Pancreas (tissue), 10 donors: ENCODE measurements at regions not wholly inside any gene's neighbourhood (a gene's known extent, or its start where the extent isn't known, plus 50 kb on each side); places are given as distances from the start of the nearest gene placed in this dataset.
"Not testable (repeated sequence)": the region's sequence is repeated elsewhere in the genome, so short reads cannot be mapped to it uniquely, and the experiment has no call there.

Experiments used
- ATAC-seq, 4 donors: fragments of 200-7000 bp; cut with Tn5 transposase; one replicate each; pipeline versions ENCODE4 v1.8.0 to v1.9.1; 2020; ENCODE audit warnings: mild to moderate bottlenecking in 4 of 4, moderate library complexity in 4 of 4
- DNase-seq, 6 donors: peaks; one replicate each; pipeline ENCODE4 v3.0.0-alpha.2; 2020
- FAIRE-seq: peaks from 2 replicates; lab custom pipeline; 2012; peaks lifted over from hg19 to GRCh38; lab: Jason Lieb, UNC
- H3K27ac ChIP-seq, 4 donors: fragments of 200-600 bp; sonication (generic); 1 replicate in 3 of 4; 2 replicates in 1 of 4; pipeline versions ENCODE4 v1.5.0 to v1.8.0; 2020
- H3K27me3 ChIP-seq, 4 donors: fragments of 200-600 bp; one replicate each; pipeline ENCODE4 v1.8.0; 2021
- H3K36me3 ChIP-seq, 3 donors: fragments of 200-600 bp; sonication (generic) in 1 of 3; one replicate each; pipeline versions ENCODE4 v1.5.0 to v1.8.0; 2020 to 2021
- H3K4me1 ChIP-seq, 3 donors: fragments of 200-600 bp; one replicate each; pipeline ENCODE4 v1.8.0; 2021
- H3K4me3 ChIP-seq, 4 donors: fragments of 200-600 bp; sonication (generic) in 2 of 4; one replicate each; pipeline versions ENCODE4 v1.5.0 to v1.8.0; 2020 to 2021
- H3K9me3 ChIP-seq, 4 donors: fragments of 200-600 bp; one replicate each; pipeline ENCODE4 v1.8.0; 2021
- WGBS, 2 donors: extraction: QIAGEN DNeasy Blood & Tissue Kit; methylation state at CpG; one replicate each; pipeline ENCODE4 v1.1.7; 2013; 5-methylcytosine and 5-hydroxymethylcytosine counted together
- intact Hi-C, 3 donors: fragments of 100-400 bp; cut with DNase I; formaldehyde crosslinking; loops; one replicate each; pipeline versions ENCODE4 v1.11.1 to v1.14.2; 2022
- TF ChIP-seq, protein P1 (sequence below), 4 donors: fragments of 200-600 bp; sonication (generic) in 3 of 4; IDR thresholded peaks; one replicate each; pipeline versions ENCODE4 v1.5.0 to v1.8.0; 2021; ENCODE audit warnings: antibody characterized with exemption in 4 of 4
- donor health status: healthy with polysubstance abuse.
- donor health status: DM: no; HTN: no; CAD: no; lungs with moderate emphysema.
- donor health status: DM: no; HTN: no; CAD: no.
- donor health status: control.
- donor health status: control.
- donor health status: Bipolar disorder and iron deficiency.
- donor health status: DM: yes; HTN: yes; CAD: no.
- donor health status: DM: no; HTN: no; CAD: no.
- donor health status: DM: no; HTN: no; CAD: no.
- donor health status: DM: yes; HTN: yes; CAD: no.

- ATAC-seq (no peak), DNase-seq (no peak), FAIRE-seq (no peak)
- Histone ChIP-seq H3K9me3 (no peaks in the 10 kb centered on the region), H3K4me1 (no peaks in the 10 kb centered on the region), H3K27ac (no peak overlapping the region), H3K4me3 (no peak overlapping the region), H3K36me3 (no peaks in the 10 kb centered on the region), H3K27me3 (no peaks in the 10 kb centered on the region)
- WGBS, 2 donors = 84 to 93% methylated on average over 3 of the region's 3 CpGs
- TF ChIP-seq, protein P1, sequence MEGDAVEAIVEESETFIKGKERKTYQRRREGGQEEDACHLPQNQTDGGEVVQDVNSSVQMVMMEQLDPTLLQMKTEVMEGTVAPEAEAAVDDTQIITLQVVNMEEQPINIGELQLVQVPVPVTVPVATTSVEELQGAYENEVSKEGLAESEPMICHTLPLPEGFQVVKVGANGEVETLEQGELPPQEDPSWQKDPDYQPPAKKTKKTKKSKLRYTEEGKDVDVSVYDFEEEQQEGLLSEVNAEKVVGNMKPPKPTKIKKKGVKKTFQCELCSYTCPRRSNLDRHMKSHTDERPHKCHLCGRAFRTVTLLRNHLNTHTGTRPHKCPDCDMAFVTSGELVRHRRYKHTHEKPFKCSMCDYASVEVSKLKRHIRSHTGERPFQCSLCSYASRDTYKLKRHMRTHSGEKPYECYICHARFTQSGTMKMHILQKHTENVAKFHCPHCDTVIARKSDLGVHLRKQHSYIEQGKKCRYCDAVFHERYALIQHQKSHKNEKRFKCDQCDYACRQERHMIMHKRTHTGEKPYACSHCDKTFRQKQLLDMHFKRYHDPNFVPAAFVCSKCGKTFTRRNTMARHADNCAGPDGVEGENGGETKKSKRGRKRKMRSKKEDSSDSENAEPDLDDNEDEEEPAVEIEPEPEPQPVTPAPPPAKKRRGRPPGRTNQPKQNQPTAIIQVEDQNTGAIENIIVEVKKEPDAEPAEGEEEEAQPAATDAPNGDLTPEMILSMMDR (IDR thresholded peaks at IDR 0.05) = no peak
- intact Hi-C loops = no loop called here
Observed at GRCh38 chr3:51605938-51606337, 65.1 kb upstream of the TEX264 start.

DNA sequence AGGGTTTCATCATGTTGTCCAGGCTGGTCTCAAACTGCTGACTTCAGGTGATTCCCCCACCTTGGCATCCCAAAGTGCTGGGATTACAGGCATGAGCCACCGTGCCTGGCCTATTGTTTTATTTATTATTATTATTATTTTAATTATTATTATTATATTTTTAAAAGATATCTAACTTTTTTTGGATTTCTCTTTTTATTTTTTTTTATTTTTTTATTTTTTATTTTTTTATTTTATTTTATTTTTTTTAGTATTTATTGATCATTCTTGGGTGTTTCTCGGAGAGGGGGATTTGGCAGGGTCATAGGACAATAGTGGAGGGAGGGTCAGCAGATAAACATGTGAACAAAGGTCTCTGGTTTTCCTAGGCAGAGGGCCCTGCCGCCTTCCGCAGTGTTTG is 64.2 kb upstream of the TEX264 start:
- H3K4me1 ChIP-seq, H3K9me3 ChIP-seq, ATAC-seq, H3K27ac ChIP-seq, intact Hi-C loops, H3K36me3 ChIP-seq, FAIRE-seq, DNase-seq, H3K27me3 ChIP-seq, H3K4me3 ChIP-seq: not testable (repeated sequence)
- WGBS, 2 donors = 93 to 98% methylated on average over 4 of the region's 4 CpGs

- H3K9me3 ChIP-seq, H3K27me3 ChIP-seq, ATAC-seq, FAIRE-seq, H3K4me3 ChIP-seq, H3K4me1 ChIP-seq, intact Hi-C loops, H3K36me3 ChIP-seq, H3K27ac ChIP-seq: not testable (repeated sequence)
- 96 to 99% methylated on average over 39 to 57 of the region's 57 CpGs for WGBS, 2 donors
- peak in 1 of 6 donors; percentile 58 for DNase-seq
Observed at GRCh38 chr3:51607591-51608325, 63.3 kb upstream of the TEX264 start.

DNA sequence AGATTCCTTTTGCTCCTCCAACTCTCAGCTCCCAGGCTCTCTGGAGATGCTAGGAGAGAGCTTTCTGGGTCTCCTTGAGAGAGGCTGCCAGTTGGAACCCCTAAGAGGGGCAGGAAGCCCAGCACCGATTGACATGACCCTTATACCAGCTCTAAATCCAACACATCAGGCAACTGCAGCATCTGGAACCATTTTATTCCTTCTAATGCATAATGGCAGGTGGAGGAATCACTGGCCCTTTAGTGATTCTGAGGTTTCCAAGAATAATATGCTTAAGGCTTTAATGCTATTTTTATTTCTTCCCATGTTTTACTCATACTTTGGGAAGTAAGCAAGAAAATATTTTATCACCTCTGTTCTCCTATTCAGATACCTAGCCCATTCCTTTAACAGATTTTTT is 60.3 kb upstream of the TEX264 start:
- H3K4me3 ChIP-seq = no peak overlapping the region
- H3K36me3 ChIP-seq = no peaks in the 10 kb centered on the region
- no peak for DNase-seq
- intact Hi-C loops = no loop called here
- 84 to 87% methylated on average over 1 of the region's 1 CpG for WGBS, 2 donors
- no peak for ATAC-seq
- H3K9me3 ChIP-seq = no peaks in the 10 kb centered on the region
- TF ChIP-seq, protein P1 (IDR thresholded peaks at IDR 0.05) = no peak
- no peaks in the 10 kb centered on the region for H3K4me1 ChIP-seq
- no peaks in the 10 kb centered on the region for H3K27me3 ChIP-seq
- no peak overlapping the region for H3K27ac ChIP-seq
- FAIRE-seq = no peak

- H3K4me3 ChIP-seq = no peak overlapping the region
- 97% methylated on average over 3 of the region's 3 CpGs for WGBS, 2 donors
- intact Hi-C loops = no loop called here
- H3K27me3 ChIP-seq = no peaks in the 10 kb centered on the region
- no peak overlapping the region for H3K27ac ChIP-seq
- no peak for DNase-seq
- no peaks in the 10 kb centered on the region for H3K36me3 ChIP-seq
- TF ChIP-seq, protein P1 (IDR thresholded peaks at IDR 0.05) = no peak
- no peak for ATAC-seq
- FAIRE-seq = no peak
- peaks cover 10 to 18% (median 11%) of the 10 kb centered on the region in 3 donors for H3K4me1 ChIP-seq
- H3K9me3 ChIP-seq = no peaks in the 10 kb centered on the region
Observed at GRCh38 chr3:51617597-51617996, 53.5 kb upstream of the TEX264 start.

DNA sequence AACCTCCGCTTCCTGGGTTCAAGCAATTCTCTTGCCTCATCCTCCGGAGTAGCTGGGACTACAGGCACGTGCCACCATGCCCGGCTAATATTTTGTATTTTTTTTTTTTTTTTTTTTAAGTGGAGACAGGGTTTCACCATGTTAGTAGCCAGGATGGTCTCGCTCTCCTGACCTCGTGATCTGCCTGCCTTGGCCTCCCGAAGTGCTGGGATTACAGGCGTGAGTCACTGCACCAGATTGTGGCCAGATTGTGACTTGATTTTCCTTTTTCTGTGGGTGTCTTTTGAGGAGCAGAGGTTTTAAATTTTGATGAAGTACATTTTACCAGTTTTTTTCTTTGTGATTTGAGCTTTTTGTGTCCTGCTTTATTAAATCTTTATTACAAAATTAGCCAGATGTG is 53.0 kb upstream of the TEX264 start:
- intact Hi-C loops, H3K4me3 ChIP-seq, H3K36me3 ChIP-seq, H3K9me3 ChIP-seq, FAIRE-seq, ATAC-seq, H3K27me3 ChIP-seq, H3K27ac ChIP-seq, DNase-seq: not testable (repeated sequence)
- peaks cover 10 to 18% (median 11%) of the 10 kb centered on the region in 3 donors for H3K4me1 ChIP-seq
- 90 to 92% methylated on average over 8 of the region's 8 CpGs for WGBS, 2 donors
